Activated T-helper 2 cell treated with anti-CD3 and anti-CD28 coated beads, Interferon-gamma antibody, Interleukin-2, Interleukin-4, amounts not matched to agents 10 μg/mL and 5 μg/mL and 100 μg/mL, durations not matched to agents 14 hours and 24 hours and 36 hours (primary cell): ENCODE measurements at regions not wholly inside any gene's neighbourhood (a gene's known extent, or its start where the extent isn't known, plus 50 kb on each side); places are given as distances from the start of the nearest gene placed in this dataset.

Source experiments
- DNase-seq: peaks from one replicate; pipeline ENCODE4 v3.0.0; 2021; ENCODE audit warnings: low spot score
- H3K27ac Mint-ChIP-seq: one replicate; pipeline ENCODE4 v1.8.0; 2021; ENCODE audit warnings: mixed read lengths
- H3K27me3 Mint-ChIP-seq: one replicate; pipeline ENCODE4 v1.8.0; 2021; ENCODE audit warnings: low read depth, mixed read lengths
- H3K36me3 Mint-ChIP-seq: one replicate; pipeline ENCODE4 v1.8.0; 2021; ENCODE audit warnings: low read depth, mixed read lengths
- H3K4me1 Mint-ChIP-seq: one replicate; pipeline ENCODE4 v1.8.0; 2021; ENCODE audit warnings: low read depth, mixed read lengths
- H3K4me3 Mint-ChIP-seq: one replicate; pipeline ENCODE4 v1.8.0; 2021; ENCODE audit warnings: low read depth, mild to moderate bottlenecking, moderate library complexity, mixed read lengths
- H3K9me3 Mint-ChIP-seq: one replicate; pipeline ENCODE4 v1.8.0; 2021; ENCODE audit warnings: mixed read lengths
- intact Hi-C: fragments of 100-400 bp; cut with micrococcal nuclease; formaldehyde crosslinking; loops from one replicate; pipeline ENCODE4 v1.15.1; 2023

DNA sequence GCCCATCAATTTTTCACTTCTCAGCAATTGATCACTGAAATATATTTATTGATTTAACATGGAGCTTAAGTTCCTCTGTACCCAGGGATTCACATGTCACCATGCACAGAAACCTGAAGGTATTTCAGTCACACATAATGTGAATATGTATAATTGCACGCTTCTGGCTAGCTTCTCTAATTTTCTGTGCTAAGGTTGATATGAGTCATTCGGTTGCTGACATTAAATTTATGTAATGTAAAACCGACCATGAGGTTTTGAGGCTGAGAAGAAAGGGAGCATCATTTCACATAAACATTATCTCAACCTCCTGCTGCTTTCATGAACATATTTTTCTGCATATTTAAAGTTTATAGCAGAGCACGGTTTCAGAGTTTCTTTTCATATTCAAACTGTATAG is 381.0 kb upstream of the TPK1 start:
- intact Hi-C loops: no loop called here

DNA sequence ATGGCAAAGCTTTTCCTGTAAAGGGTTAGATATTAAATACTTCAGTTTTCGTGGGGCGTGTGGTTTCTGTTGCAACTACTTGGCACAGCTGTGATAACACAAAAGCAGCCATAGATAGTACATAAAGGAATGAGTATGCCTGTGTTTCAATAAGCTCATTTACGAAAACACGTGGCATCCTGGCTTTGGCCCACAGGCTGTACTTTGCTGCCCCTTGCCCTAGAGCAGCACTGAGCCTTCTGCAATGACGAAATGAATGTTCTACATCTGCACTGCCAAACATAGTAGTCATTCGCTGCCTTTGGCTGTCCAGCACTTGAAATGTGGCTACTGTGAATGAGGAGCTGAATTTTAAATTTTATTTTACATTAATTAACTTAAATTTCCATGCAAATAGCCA is 376.2 kb upstream of the TPK1 start:
- intact Hi-C loops: no loop called here
- H3K4me3 Mint-ChIP-seq: no peak overlapping the region
- no peak for DNase-seq
- H3K27me3 Mint-ChIP-seq: no peaks in the 10 kb centered on the region
- H3K27ac Mint-ChIP-seq: no peak overlapping the region
- no peaks in the 10 kb centered on the region for H3K4me1 Mint-ChIP-seq
- no peaks in the 10 kb centered on the region for H3K9me3 Mint-ChIP-seq
- H3K36me3 Mint-ChIP-seq: no peaks in the 10 kb centered on the region

More for the DNA sequence above, 381.0 kb upstream of the TPK1 start:
- H3K27ac Mint-ChIP-seq: no peak overlapping the region
- no peaks in the 10 kb centered on the region for H3K27me3 Mint-ChIP-seq
- no peak overlapping the region for H3K4me3 Mint-ChIP-seq
- no peaks in the 10 kb centered on the region for H3K36me3 Mint-ChIP-seq
- DNase-seq: no peak
- H3K9me3 Mint-ChIP-seq: no peaks in the 10 kb centered on the region
- no peaks in the 10 kb centered on the region for H3K4me1 Mint-ChIP-seq

DNA sequence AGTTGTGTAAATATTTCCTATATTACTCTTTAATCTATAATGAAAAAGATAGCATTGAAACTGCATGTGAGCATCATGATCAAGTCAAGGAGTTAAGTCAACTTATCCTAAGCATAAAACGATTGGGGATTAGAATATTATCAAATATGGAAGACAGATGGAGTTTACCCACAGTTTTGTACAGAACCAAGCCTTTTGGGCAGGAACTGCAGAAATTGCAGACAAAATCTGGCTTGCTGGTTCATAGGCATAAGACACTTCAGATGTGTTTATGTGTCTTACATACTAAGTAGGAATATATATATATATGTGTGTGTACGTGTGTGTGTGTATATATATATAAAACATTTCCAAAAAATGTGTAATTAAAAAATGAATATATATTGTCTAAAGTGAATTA is 375.4 kb upstream of the TPK1 start:
- no peaks in the 10 kb centered on the region for H3K27me3 Mint-ChIP-seq
- H3K36me3 Mint-ChIP-seq: no peaks in the 10 kb centered on the region
- no peaks in the 10 kb centered on the region for H3K4me1 Mint-ChIP-seq
- H3K27ac Mint-ChIP-seq: no peak overlapping the region
- no peak for DNase-seq
- H3K9me3 Mint-ChIP-seq: no peaks in the 10 kb centered on the region
- intact Hi-C loops: no loop called here
- H3K4me3 Mint-ChIP-seq: no peak overlapping the region

DNA sequence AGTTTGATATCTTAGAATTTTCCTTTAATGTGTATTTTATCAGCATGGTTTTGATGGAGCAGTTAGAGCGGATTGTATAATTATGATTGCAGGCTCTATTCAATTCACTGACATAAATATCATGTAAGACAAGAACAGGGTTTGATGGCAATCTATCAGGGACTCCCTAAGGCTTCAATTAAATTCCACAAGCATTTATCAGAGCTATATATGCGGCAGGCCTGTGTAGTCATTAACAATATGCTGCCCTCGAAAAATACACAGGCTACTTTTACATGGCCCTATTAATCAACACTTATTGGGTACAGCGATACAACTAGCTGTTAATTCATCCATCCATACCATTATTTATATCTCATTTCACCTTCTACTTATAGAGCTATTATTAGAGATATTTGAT is 358.1 kb upstream of the TPK1 start:
- no peaks in the 10 kb centered on the region for H3K4me1 Mint-ChIP-seq
- H3K4me3 Mint-ChIP-seq: no peak overlapping the region
- intact Hi-C loops: no loop called here
- no peak for DNase-seq
- H3K36me3 Mint-ChIP-seq: no peaks in the 10 kb centered on the region
- H3K9me3 Mint-ChIP-seq: no peaks in the 10 kb centered on the region
- H3K27ac Mint-ChIP-seq: no peak overlapping the region
- no peaks in the 10 kb centered on the region for H3K27me3 Mint-ChIP-seq

DNA sequence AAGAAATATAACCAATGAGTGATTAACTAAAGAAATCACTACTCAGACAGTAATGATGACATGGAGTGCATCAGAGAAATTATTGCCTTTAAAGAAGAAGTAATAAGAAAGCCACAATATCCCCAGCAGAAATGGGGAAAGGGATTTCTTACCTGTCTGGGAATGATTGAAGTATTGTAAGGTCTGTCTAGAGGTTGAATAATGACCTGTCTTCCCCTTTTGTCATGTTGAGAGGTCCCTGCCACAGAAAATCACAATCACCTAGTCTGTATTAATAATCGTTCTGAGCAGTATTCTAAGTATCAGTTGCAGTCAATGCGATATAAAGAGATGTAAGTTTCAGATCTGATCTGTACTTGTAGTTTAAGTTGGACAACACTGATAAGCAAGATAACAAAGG is 349.1 kb upstream of the TPK1 start:
- no peak overlapping the region for H3K27ac Mint-ChIP-seq
- no peaks in the 10 kb centered on the region for H3K27me3 Mint-ChIP-seq
- no peak for DNase-seq
- intact Hi-C loops: no loop called here
- no peak overlapping the region for H3K4me3 Mint-ChIP-seq
- H3K9me3 Mint-ChIP-seq: no peaks in the 10 kb centered on the region
- no peaks in the 10 kb centered on the region for H3K36me3 Mint-ChIP-seq
- H3K4me1 Mint-ChIP-seq: no peaks in the 10 kb centered on the region

DNA sequence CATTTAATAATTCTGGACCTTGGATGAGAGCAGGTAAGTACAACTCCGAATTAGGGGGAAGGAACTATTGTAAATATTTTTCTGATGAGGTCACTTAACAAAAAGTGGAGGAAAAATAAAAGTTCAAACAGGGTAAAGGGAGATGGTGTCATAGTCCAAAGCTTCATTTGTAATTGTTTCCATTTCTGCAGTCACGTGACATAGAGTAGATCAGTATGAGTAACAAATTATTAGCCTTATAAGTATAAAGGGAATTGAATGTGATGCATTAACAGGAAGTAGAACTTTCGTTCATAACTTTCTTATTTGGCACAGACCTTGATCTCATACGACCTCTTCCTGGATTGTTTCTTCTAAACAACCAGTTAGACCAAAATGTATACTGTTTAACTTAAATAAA is 347.2 kb upstream of the TPK1 start:
- H3K36me3 Mint-ChIP-seq: no peaks in the 10 kb centered on the region
- no peak overlapping the region for H3K27ac Mint-ChIP-seq
- no peaks in the 10 kb centered on the region for H3K27me3 Mint-ChIP-seq
- no peaks in the 10 kb centered on the region for H3K9me3 Mint-ChIP-seq
- no peak for DNase-seq
- intact Hi-C loops: no loop called here
- no peak overlapping the region for H3K4me3 Mint-ChIP-seq
- H3K4me1 Mint-ChIP-seq: no peaks in the 10 kb centered on the region

DNA sequence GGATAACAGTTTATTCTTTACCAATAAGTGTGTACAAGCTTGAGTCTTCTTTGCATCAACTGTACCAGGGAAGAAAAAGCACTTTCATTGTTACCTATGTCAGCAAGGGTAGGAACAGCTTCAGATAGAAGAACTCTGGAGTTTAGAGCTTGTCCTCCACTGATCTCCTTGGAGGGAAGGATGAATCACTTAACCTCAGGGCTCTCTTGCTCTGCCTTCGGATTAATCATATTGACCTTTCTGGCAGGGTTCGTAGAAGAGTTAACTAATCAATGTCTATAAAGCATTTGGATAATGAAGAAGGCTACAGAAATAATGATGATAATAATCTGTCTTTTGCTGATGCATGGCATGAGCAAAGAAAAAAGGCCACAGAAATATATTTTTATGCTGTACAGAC is 339.5 kb upstream of the TPK1 start:
- Mint-ChIP-seq H3K27ac (no peak overlapping the region), H3K36me3 (no peaks in the 10 kb centered on the region), H3K9me3 (no peaks in the 10 kb centered on the region), H3K4me3 (no peak overlapping the region), H3K4me1 (no peaks in the 10 kb centered on the region), H3K27me3 (no peaks in the 10 kb centered on the region)
- DNase-seq: no peak
- intact Hi-C loops: no loop called here

DNA sequence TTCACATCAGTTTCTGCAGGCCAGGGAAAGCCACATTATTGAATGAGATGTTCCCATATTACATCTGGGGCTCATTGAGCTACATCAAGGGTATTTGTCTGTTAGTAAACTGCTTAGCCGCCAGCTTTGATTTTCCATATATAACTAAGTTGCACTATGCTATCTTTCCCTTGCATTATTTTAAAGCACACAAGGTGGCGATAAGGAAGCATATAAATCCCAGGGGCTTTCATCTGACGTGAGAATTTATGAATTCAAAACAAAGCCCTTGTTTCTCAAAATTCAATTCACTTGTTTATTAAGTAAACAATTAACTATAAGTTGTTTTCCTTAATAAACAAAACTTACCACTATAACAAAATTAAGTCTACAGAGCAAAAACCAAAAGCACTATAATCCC is 334.1 kb upstream of the TPK1 start:
- Mint-ChIP-seq H3K9me3 (no peaks in the 10 kb centered on the region), H3K4me3 (no peak overlapping the region), H3K4me1 (no peaks in the 10 kb centered on the region), H3K36me3 (no peaks in the 10 kb centered on the region), H3K27ac (no peak overlapping the region), H3K27me3 (no peaks in the 10 kb centered on the region)
- DNase-seq: no peak
- intact Hi-C loops: no loop called here

DNA sequence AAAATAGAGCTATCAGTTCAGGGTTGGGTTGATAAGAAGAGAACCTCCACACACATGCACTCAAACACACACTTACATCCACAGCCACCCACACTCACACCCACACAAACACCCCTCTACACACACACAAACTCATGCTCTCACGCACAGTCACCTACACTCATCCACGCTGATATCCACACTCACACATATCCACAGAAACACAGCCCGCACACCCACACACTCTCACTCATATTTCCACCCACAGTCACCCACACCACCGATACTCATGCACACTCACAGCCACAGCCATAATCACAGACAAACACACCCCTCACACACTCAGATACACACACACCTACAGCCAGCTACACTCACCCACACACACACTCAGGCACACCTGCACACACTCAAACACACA is 333.0 kb upstream of the TPK1 start:
- Mint-ChIP-seq H3K4me3 (no peak overlapping the region), H3K36me3 (no peaks in the 10 kb centered on the region), H3K27me3 (no peaks in the 10 kb centered on the region), H3K9me3 (no peaks in the 10 kb centered on the region), H3K27ac (no peak overlapping the region), H3K4me1 (no peaks in the 10 kb centered on the region)
- intact Hi-C loops: no loop called here
- DNase-seq: no peak

DNA sequence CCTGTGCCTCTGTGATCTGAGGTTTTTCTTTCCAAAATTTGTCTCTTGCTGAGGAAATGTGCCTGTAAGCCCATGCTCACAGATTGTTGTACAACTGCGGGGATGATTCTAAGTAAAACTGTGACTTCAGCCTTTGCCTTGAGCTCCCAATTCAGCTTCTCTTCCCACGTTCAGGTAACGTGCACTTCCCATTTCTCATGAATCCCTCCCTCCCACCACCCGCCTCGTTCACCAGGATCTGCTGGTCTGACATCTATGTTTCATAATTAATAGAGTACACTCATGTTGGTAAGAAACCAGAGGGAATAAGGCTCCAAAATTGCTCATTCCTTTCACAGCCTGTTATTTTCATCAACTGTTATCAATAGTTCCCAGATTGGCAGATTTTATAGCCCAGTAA is 332.6 kb upstream of the TPK1 start:
- Mint-ChIP-seq H3K4me3 (no peak overlapping the region), H3K27me3 (no peaks in the 10 kb centered on the region), H3K4me1 (no peaks in the 10 kb centered on the region), H3K9me3 (no peaks in the 10 kb centered on the region), H3K36me3 (no peaks in the 10 kb centered on the region), H3K27ac (no peak overlapping the region)
- intact Hi-C loops: no loop called here
- DNase-seq: no peak

DNA sequence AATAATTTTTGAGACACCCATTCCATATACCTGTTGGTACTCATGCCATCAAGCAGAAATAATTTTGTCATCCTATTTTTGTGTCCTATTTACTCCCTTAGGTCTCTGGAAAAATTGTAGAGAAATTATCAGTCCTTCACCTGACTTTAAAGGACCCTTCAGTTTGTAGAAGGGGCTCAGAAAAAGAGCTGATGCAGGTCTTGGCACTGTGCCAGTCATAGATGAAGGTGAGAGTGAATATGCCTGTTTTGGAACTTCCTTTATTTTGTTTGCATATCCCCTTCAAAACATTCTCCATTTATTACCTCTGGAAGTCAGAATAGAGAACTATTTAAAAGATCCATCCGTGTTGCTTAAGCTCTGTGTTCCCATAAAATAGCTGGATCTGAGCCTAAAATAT is 321.0 kb upstream of the TPK1 start:
- intact Hi-C loops: no loop called here
- Mint-ChIP-seq H3K4me3 (no peak overlapping the region), H3K4me1 (no peaks in the 10 kb centered on the region), H3K27me3 (no peaks in the 10 kb centered on the region), H3K36me3 (no peaks in the 10 kb centered on the region), H3K27ac (no peak overlapping the region), H3K9me3 (no peaks in the 10 kb centered on the region)
- no peak for DNase-seq

DNA sequence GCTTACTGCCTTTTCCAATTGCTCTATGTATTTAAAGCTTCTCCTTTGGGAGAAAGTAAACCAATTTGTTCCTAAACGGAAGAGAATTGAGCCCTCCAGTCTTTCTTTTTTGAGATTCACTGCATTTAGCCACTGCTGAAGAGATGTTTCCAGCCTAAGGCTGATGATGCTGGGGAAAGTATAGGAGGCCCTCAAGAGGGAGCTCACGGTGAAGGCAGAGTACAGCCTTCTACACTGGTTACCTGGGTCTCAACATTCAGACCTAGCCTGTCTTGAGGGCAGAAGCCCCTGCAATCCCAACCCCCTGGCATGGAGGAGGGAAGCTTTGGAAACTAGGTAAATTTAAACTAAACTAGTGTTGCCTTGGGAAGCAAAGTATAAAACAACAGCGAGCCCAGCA is 316.7 kb upstream of the TPK1 start:
- Mint-ChIP-seq H3K27me3 (no peaks in the 10 kb centered on the region), H3K36me3 (no peaks in the 10 kb centered on the region)
- no peak for DNase-seq

DNA sequence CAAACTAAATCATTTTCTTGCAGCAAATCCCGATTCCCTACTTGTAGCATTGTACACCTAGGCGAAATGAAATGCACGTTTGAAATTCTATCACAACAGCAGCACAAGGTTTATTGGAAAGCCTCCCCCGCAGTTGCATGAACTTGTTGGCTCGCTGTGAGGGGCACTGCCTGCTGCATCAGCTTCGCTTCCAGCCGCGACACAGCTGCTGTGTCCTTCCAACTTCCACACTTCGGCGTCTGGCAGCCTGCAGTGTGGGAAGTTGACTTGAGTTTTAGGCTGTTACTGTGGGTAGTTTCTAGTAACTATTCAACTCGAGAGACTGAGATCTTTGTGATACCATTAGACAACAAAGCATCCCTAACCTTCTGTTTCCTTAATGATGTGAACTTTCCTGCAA is 315.8 kb upstream of the TPK1 start:
- H3K9me3 Mint-ChIP-seq: no peaks in the 10 kb centered on the region
- DNase-seq: no peak
- H3K27ac Mint-ChIP-seq: no peak overlapping the region
- no peaks in the 10 kb centered on the region for H3K27me3 Mint-ChIP-seq
- intact Hi-C loops: no loop called here
- no peaks in the 10 kb centered on the region for H3K4me1 Mint-ChIP-seq
- no peaks in the 10 kb centered on the region for H3K36me3 Mint-ChIP-seq
- no peak overlapping the region for H3K4me3 Mint-ChIP-seq

More for the DNA sequence above, 316.7 kb upstream of the TPK1 start:
- intact Hi-C loops: no loop called here
- Mint-ChIP-seq H3K4me1 (no peaks in the 10 kb centered on the region), H3K27ac (no peak overlapping the region), H3K9me3 (no peaks in the 10 kb centered on the region), H3K4me3 (no peak overlapping the region)

DNA sequence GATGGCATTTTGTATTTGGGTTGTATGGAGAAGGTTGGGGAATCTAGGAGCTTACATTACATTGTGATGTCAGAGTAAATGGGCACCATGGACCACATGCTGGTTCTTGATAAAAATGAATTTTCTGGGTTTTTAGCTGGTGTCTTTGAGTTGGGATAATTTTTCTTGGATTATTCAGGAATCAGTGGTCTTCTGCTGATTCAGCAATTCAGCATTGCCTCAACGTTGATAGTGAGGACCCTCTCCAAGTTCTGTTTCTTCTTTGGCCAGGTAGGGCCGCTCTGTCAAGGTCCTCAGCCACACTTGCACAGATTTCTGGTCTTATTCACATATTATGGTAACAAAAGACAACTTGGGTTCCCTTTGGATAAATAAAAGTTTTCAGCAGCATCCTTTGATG is 312.0 kb upstream of the TPK1 start:
- H3K9me3 Mint-ChIP-seq: no peaks in the 10 kb centered on the region
- DNase-seq: no peak
- H3K27me3 Mint-ChIP-seq: no peaks in the 10 kb centered on the region
- intact Hi-C loops: no loop called here
- H3K4me1 Mint-ChIP-seq: no peaks in the 10 kb centered on the region
- no peak overlapping the region for H3K27ac Mint-ChIP-seq
- H3K36me3 Mint-ChIP-seq: no peaks in the 10 kb centered on the region
- H3K4me3 Mint-ChIP-seq: no peak overlapping the region
